B cell (primary cell): ENCODE measurements at regions not wholly inside any gene's neighbourhood (a gene's known extent, or its start where the extent isn't known, plus 50 kb on each side); places are given as distances from the start of the nearest gene placed in this dataset.

Experiments
- ATAC-seq: fragments of 200-7000 bp; cut with Tn5 transposase; one replicate; pipeline ENCODE4 v1.10.0; 2021; ENCODE audit warnings: low read depth, mild to moderate bottlenecking, moderate number of reproducible peaks, moderate library complexity
- CTCF ChIA-PET: fragments of 350-600 bp; sonication (Branson Sonifier 250); formaldehyde crosslinking; loops from one replicate; lab custom pipeline; 2021; ENCODE audit warnings: antibody characterized with exemption, inconsistent platforms; lab: Charles Lee
- POLR2A ChIA-PET: fragments of 350-600 bp; sonication (Branson Sonifier 250); formaldehyde crosslinking; loops from one replicate; lab custom pipeline; 2021; ENCODE audit warnings: antibody characterized with exemption; lab: Charles Lee
- DNase-seq: peaks from one replicate; pipeline ENCODE4 v3.0.0; 2013
- H2AFZ ChIP-seq: 2 replicates; pipeline ENCODE4 v1.6.1; 2012; ENCODE audit warnings: mild to moderate bottlenecking, low read depth, low read length; ENCODE audit not compliant: insufficient read depth, poor library complexity, severe bottlenecking
- H3K27ac ChIP-seq, 2 donors: 1 replicate in 1 of 2; 2 replicates in 1 of 2; pipeline ENCODE4 v1.5.1; 2012 to 2013; ENCODE audit warnings: low read length in 2 of 2, mild to moderate bottlenecking in 2 of 2, moderate library complexity in 1 of 2
- H3K27me3 ChIP-seq, 4 experiments: fragments of 200-600 bp in 1 of 4; sonication (generic) in 1 of 4; replicated peaks in 1 of 4; 1 replicate in 2 of 4; 2 replicates in 2 of 4; pipeline versions ENCODE4 v1.6.1 to v1.7.0; 2013 to 2016; ENCODE audit warnings: low read length in 3 of 4, mild to moderate bottlenecking in 2 of 4, mixed read lengths in 1 of 4, moderate library complexity in 1 of 4; ENCODE audit not compliant: insufficient read depth in 4 of 4, control insufficient read depth in 3 of 4; ENCODE audit errors: control extremely low read depth in 1 of 4
- H3K36me3 ChIP-seq, 2 experiments: replicated peaks in 1 of 2; 1 replicate in 1 of 2; 2 replicates in 1 of 2; pipeline versions ENCODE4 v1.6.1 to v1.7.1; 2013; ENCODE audit warnings: low read length in 1 of 2; ENCODE audit not compliant: insufficient read depth in 2 of 2, control insufficient read depth in 1 of 2; ENCODE audit errors: control extremely low read depth in 1 of 2, extremely low read depth in 1 of 2
- H3K4me1 ChIP-seq, 2 donors: fragments of 200-600 bp in 1 of 2; sonication (generic) in 1 of 2; 1 replicate in 1 of 2; 2 replicates in 1 of 2; pipeline versions ENCODE4 v1.5.1 to v1.6.1; 2013 to 2017; ENCODE audit warnings: low read length in 2 of 2; ENCODE audit not compliant: control insufficient read depth in 2 of 2, insufficient read depth in 2 of 2
- H3K4me2 ChIP-seq: replicated peaks from 2 replicates; pipeline ENCODE3; 2012; ENCODE audit warnings: mild to moderate bottlenecking, low read depth, low read length; ENCODE audit not compliant: poor library complexity, severe bottlenecking
- H3K4me3 ChIP-seq, 5 experiments: fragments of 200-600 bp in 1 of 5; sonication (generic) in 1 of 5; 1 replicate in 3 of 5; 2 replicates in 2 of 5; pipeline versions ENCODE4 v1.5.1 to v1.7.0; 2011 to 2016; ENCODE audit warnings: low read length in 4 of 5, mild to moderate bottlenecking in 4 of 5, low read depth in 2 of 5, control low read depth in 1 of 5, moderate library complexity in 1 of 5; ENCODE audit not compliant: insufficient read depth in 1 of 5; ENCODE audit errors: control extremely low read depth in 1 of 5, extremely low read depth in 1 of 5
- H3K79me2 ChIP-seq: fragments of 200-600 bp; sonication (generic); one replicate; pipeline ENCODE4 v1.6.0; 2016; ENCODE audit warnings: low read length; ENCODE audit not compliant: control insufficient read depth, insufficient read depth
- H3K9ac ChIP-seq: fragments of 200-600 bp; sonication (generic); 2 replicates; pipeline ENCODE4 v1.6.1; 2017; ENCODE audit warnings: mild to moderate bottlenecking, low read length, moderate library complexity
- H3K9me3 ChIP-seq, 3 donors: one replicate each; pipeline versions ENCODE4 v1.6.1 to v1.7.1; 2013; ENCODE audit warnings: low read length in 2 of 3; ENCODE audit not compliant: control insufficient read depth in 2 of 3, insufficient read depth in 1 of 3; ENCODE audit errors: control extremely low read depth in 1 of 3
- H4K20me1 ChIP-seq: 2 replicates; pipeline ENCODE4 v1.6.0; 2012; ENCODE audit warnings: mild to moderate bottlenecking, low read length; ENCODE audit not compliant: insufficient read depth, control insufficient read depth, poor library complexity, severe bottlenecking
- H3K27ac Mint-ChIP-seq: one replicate; pipeline ENCODE4 v1.8.0; 2021; ENCODE audit warnings: mixed read lengths
- H3K27me3 Mint-ChIP-seq: one replicate; pipeline ENCODE4 v1.8.0; 2021; ENCODE audit warnings: mixed read lengths
- H3K4me1 Mint-ChIP-seq: one replicate; pipeline ENCODE4 v1.8.0; 2021; ENCODE audit warnings: mixed read lengths
- H3K4me3 Mint-ChIP-seq: one replicate; pipeline ENCODE4 v1.8.0; 2021; ENCODE audit warnings: mixed read lengths
- H3K9me3 Mint-ChIP-seq: one replicate; pipeline ENCODE4 v1.8.0; 2022; ENCODE audit warnings: mixed read lengths; ENCODE audit not compliant: insufficient read depth
- EZH2 ChIP-seq: IDR thresholded peaks from 2 replicates; pipeline ENCODE4 v1.6.1; 2012; ENCODE audit warnings: borderline replicate concordance, low read depth, mild to moderate bottlenecking, moderate library complexity, low read length; ENCODE audit not compliant: insufficient read depth, poor library complexity, severe bottlenecking
- WGBS: methylation state at CpG from one replicate; pipeline ENCODE4 v1.1.5; 2013; ENCODE audit warnings: missing lambda C conversion rate; ENCODE audit not compliant: insufficient coverage; 5-methylcytosine and 5-hydroxymethylcytosine counted together
- intact Hi-C: fragments of 100-400 bp; cut with micrococcal nuclease; formaldehyde crosslinking; loops from one replicate; pipeline ENCODE4 v1.10.0; 2022
- TF ChIP-seq, protein P1 (sequence below): fragments of 200-600 bp; IDR thresholded peaks from one replicate; pipeline ENCODE4 v1.8.0; 2022; ENCODE audit warnings: antibody characterized with exemption, mild to moderate bottlenecking

DNA sequence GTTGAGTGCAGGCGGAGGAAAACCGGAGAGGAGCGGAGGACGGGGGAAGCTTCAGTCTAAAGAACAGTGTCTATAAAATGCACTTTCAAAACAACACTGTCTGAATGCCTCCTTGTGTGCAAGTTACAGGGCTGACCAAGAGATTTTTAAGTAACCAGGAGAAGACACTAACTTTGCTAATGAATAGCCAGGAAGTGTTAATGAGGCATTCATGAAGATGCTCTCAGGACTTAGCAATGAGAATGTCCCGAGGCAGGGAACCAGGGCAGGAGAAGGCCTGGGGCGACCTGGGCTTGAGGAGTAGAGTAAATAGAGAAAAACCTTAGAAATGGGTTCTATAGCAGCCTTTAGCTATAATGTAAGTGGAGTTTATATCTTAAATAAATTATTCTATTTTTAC, 312.1 kb downstream of the SKIDA1 start:
- DNase-seq (no peak), ATAC-seq (no peak)
- Histone ChIP-seq H3K4me2 (no peak overlapping the region), H3K36me3 (no peaks in the 10 kb centered on the region), H3K9me3 (peaks cover 0 to 9% (median 0%) of the 10 kb centered on the region in 3 donors), H3K27me3 (no peaks in the 10 kb centered on the region), H3K4me1 (no peaks in the 10 kb centered on the region), H4K20me1 (no peaks in the 10 kb centered on the region), H2AFZ (no peak overlapping the region), H3K79me2 (no peaks in the 10 kb centered on the region), H3K4me3 (no peak overlapping the region), H3K9ac (no peak overlapping the region), H3K27ac (no peak overlapping the region)
- Mint-ChIP-seq H3K4me1 (no peaks in the 10 kb centered on the region), H3K4me3 (no peak overlapping the region), H3K27ac (no peak overlapping the region), H3K9me3 (no peaks in the 10 kb centered on the region), H3K27me3 (no peaks in the 10 kb centered on the region)
- POLR2A ChIA-PET, result no interaction called here
- no peak for TF ChIP-seq EZH2
- CTCF ChIA-PET, result no interaction called here
- intact Hi-C loops, result no loop called here
- WGBS, result 82% methylated on average over 2 of the region's 6 CpGs

DNA sequence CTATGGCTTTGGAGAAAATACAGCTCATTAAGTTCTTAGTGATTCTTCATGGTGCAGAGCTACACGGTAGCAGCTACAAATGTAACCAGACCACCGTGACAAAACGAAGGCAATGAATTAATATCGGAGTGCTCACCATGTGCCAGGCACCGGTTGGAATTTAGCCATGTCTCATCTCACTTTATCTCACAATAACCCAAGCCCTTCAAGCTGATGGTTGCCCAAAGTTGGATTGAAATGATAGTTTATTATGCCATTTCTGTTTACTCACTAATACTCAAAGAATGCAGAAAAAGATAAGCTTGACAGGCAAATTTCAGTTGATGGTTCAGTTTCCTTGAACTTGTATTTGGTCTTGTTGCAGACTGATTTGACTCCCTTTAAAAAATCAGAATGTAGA, 312.6 kb downstream of the SKIDA1 start:
- H3K27ac Mint-ChIP-seq, result no peak overlapping the region
- TF ChIP-seq, protein P1, sequence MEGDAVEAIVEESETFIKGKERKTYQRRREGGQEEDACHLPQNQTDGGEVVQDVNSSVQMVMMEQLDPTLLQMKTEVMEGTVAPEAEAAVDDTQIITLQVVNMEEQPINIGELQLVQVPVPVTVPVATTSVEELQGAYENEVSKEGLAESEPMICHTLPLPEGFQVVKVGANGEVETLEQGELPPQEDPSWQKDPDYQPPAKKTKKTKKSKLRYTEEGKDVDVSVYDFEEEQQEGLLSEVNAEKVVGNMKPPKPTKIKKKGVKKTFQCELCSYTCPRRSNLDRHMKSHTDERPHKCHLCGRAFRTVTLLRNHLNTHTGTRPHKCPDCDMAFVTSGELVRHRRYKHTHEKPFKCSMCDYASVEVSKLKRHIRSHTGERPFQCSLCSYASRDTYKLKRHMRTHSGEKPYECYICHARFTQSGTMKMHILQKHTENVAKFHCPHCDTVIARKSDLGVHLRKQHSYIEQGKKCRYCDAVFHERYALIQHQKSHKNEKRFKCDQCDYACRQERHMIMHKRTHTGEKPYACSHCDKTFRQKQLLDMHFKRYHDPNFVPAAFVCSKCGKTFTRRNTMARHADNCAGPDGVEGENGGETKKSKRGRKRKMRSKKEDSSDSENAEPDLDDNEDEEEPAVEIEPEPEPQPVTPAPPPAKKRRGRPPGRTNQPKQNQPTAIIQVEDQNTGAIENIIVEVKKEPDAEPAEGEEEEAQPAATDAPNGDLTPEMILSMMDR, result no peak
- TF ChIP-seq EZH2, result no peak
- no peak overlapping the region for H2AFZ ChIP-seq
- POLR2A ChIA-PET, result no interaction called here
- DNase-seq (no peak), ATAC-seq (no peak)
- H3K4me1 ChIP-seq, result no peaks in the 10 kb centered on the region
- no peak overlapping the region for H3K4me2 ChIP-seq
- H3K36me3 ChIP-seq, result no peaks in the 10 kb centered on the region
- peaks cover 0 to 6% (median 0%) of the 10 kb centered on the region in 3 donors for H3K9me3 ChIP-seq
- no peaks in the 10 kb centered on the region for H3K79me2 ChIP-seq
- no peaks in the 10 kb centered on the region for H4K20me1 ChIP-seq
- no peak overlapping the region for H3K9ac ChIP-seq
- no peaks in the 10 kb centered on the region for H3K27me3 ChIP-seq
- H3K4me3 ChIP-seq, result no peak overlapping the region
- H3K4me3 Mint-ChIP-seq, result no peak overlapping the region
- WGBS, result no CpG with 5 or more reads among the region's 5 CpGs
- no peaks in the 10 kb centered on the region for H3K4me1 Mint-ChIP-seq
- H3K27me3 Mint-ChIP-seq, result no peaks in the 10 kb centered on the region
- H3K27ac ChIP-seq, result no peak overlapping the region
- intact Hi-C loops, result no loop called here
- CTCF ChIA-PET, result no interaction called here
- H3K9me3 Mint-ChIP-seq, result peaks cover 2% of the 10 kb centered on the region
